ENCODE measurements at regions not wholly inside any gene's neighbourhood (a gene's known extent, or its start where the extent isn't known, plus 50 kb on each side); places are given as distances from the start of the nearest gene placed in this dataset.

DNA sequence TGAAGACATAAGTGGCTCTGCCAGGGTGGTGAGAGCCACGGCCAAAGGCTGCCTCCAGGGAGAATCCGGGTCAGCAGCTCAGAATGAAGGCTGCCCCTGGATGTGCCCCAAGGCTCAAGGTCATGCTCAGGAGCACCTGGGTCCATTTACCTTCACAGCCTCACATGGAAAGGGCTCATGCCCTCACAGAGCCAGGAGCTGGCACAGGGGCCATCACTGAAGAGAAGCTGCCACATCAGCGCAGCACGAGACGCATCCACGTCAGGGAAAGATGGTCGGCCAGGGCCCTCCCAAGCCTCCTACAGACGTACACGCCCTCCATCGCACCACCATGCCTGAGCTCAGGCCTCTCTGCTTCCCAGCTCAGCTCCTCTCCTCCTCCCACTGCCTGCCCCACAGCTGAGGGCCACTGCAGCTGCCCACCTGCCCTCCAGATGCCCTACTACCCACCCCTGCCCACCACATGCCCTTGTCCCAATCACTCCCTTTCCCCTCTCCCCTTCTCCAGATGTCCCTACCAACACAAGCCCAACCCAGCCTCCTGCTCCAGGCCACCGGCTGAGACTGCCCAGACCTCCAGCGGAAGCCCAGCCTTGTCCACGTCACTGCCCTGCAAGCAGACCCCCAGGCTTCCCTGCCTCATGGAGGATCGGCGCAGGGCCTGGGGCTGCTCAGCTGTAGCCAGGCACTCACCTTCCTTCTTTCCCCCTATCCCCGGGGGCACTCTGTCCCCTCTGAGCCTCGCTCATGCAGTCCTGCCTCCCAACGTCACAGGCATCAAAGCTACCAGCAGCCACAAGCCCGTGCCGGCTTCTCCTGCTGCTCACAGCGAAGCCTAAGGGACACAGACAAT, 144.1 kb downstream of the SHANK2 start:
- intact Hi-C loops (cut with DNase I): no loop called here
- no peaks in the 10 kb centered on the region for H3K36me3 ChIP-seq
- DNase-seq: no peak

DNA sequence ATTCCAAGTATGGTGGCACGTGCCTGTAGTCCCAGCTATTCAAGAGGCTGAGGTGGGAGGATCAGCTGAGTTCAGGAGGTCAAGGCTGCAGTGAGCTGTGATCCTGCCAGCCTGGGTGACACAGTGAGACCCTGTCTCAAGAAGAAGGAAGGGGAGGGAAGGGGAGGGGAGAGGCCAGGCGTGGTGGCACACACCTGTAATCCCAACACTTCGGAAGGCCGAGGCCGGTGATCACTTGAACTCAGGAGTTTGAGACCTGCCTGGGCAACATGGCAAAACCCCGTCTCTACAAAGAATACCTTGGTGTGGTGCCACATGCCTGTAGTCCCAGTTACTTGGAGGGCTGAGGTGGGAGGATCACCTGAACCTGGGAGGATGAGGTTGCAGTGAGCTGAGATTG, 145.7 kb downstream of the SHANK2 start:
- intact Hi-C loops (cut with DNase I): no loop called here
- Histone ChIP-seq H3K4me1 (no peaks in the 10 kb centered on the region), H3K4me3 (no peak overlapping the region), H3K27ac (no peak overlapping the region), H3K9me3 (no peaks in the 10 kb centered on the region), H3K27me3 (peaks cover 0 to 9% (median 0%) of the 10 kb centered on the region in 3 donors), H3K36me3 (no peaks in the 10 kb centered on the region)
- WGBS, 2 donors: 87 to 93% methylated on average over 6 of the region's 6 CpGs
- no peak for DNase-seq
- TF ChIP-seq POLR2AphosphoS5 (IDR thresholded peaks at IDR 0.05) (no peak), EP300 (IDR thresholded peaks at IDR 0.05) (no peak), POLR2A (IDR thresholded peaks at IDR 0.05) (no peak)
- TF ChIP-seq, protein P1, sequence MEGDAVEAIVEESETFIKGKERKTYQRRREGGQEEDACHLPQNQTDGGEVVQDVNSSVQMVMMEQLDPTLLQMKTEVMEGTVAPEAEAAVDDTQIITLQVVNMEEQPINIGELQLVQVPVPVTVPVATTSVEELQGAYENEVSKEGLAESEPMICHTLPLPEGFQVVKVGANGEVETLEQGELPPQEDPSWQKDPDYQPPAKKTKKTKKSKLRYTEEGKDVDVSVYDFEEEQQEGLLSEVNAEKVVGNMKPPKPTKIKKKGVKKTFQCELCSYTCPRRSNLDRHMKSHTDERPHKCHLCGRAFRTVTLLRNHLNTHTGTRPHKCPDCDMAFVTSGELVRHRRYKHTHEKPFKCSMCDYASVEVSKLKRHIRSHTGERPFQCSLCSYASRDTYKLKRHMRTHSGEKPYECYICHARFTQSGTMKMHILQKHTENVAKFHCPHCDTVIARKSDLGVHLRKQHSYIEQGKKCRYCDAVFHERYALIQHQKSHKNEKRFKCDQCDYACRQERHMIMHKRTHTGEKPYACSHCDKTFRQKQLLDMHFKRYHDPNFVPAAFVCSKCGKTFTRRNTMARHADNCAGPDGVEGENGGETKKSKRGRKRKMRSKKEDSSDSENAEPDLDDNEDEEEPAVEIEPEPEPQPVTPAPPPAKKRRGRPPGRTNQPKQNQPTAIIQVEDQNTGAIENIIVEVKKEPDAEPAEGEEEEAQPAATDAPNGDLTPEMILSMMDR (IDR thresholded peaks at IDR 0.05): no peak

More for the DNA sequence above, 144.1 kb downstream of the SHANK2 start:
- Histone ChIP-seq H3K27ac (no peak overlapping the region), H3K27me3 (peaks cover 0 to 16% (median 0%) of the 10 kb centered on the region in 3 donors), H3K4me3 (no peak overlapping the region), H3K9me3 (no peaks in the 10 kb centered on the region), H3K4me1 (no peaks in the 10 kb centered on the region)
- TF ChIP-seq EP300 (IDR thresholded peaks at IDR 0.05) (no peak), POLR2A (IDR thresholded peaks at IDR 0.05) (no peak)
- 87 to 93% methylated on average over 21 of the region's 21 CpGs for WGBS, 2 donors

DNA sequence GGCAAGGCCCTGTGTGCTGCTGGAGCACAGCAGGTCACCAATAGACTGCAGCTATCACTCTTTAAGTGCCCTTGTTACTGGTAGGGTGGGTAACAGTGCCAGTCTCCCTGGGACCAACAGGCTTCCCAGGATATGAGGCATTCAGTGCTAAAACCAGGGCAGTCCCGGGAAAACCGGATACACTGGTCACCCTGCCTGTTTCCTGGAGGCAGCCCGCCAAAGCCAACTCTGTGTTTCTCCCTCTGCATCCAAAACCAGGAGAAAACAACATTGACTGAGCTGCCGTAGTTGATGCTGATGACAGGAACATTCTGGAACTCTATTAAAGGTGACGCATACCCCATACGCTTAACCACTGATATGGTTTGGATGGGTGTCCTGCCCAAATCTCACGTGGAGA, 149.1 kb downstream of the SHANK2 start:
- 92% methylated on average over 7 of the region's 7 CpGs for WGBS, 2 donors
- intact Hi-C loops (cut with DNase I): no loop called here

DNA sequence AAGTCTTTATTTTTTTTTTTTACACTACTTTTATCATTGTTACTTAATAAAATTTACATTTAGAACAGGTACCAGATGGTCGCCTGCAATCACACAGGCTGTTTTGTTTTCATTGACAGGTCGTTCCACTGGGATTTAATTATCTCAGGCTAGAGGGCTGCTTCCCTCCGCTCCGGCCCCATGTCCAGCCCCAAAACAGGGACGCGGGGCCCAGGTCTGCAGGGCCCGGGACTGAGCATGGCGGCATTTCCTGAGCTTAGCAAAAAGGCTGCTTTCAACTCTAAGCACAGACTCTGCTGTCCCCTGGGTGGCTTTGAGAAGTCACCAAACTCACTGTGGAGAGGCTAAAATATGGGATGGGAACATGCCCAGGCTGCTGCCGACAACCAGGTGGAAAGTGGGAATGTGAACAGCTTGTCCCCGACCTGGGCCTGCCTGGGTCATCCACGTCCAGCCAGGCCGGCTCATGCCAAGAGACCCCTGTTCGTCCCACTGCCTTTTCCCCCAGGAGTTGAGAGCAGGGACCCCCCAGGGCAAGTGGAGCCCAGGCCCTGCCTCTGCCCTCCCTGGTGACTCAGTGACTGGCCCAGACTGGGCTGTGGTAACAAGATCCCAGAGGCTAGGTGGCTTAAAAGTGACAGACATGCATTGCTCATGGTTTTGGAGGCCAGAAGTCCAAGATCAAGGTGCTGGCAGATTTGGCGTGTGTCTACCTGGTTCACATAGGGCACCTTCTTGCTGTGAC, 150.0 kb downstream of the SHANK2 start:
- no peak overlapping the region for H3K4me3 ChIP-seq

More for the DNA sequence above, 149.1 kb downstream of the SHANK2 start:
- TF ChIP-seq POLR2AphosphoS5 (IDR thresholded peaks at IDR 0.05) (no peak), EP300 (IDR thresholded peaks at IDR 0.05) (no peak), POLR2A (IDR thresholded peaks at IDR 0.05) (no peak)
- TF ChIP-seq, protein P1 (IDR thresholded peaks at IDR 0.05): no peak
- H3K4me1 ChIP-seq: no peaks in the 10 kb centered on the region
- no peaks in the 10 kb centered on the region for H3K27me3 ChIP-seq
- no peak for DNase-seq
- no peaks in the 10 kb centered on the region for H3K36me3 ChIP-seq
- H3K27ac ChIP-seq: no peak overlapping the region
- no peaks in the 10 kb centered on the region for H3K9me3 ChIP-seq
- no peak overlapping the region for H3K4me3 ChIP-seq

More for the DNA sequence above, 150.0 kb downstream of the SHANK2 start:
- H3K4me1 ChIP-seq: no peaks in the 10 kb centered on the region
- no peak overlapping the region for H3K27ac ChIP-seq
- no peak for DNase-seq
- WGBS, 2 donors: 87 to 89% methylated on average over 14 of the region's 14 CpGs
- H3K27me3 ChIP-seq: no peaks in the 10 kb centered on the region
- TF ChIP-seq POLR2A (IDR thresholded peaks at IDR 0.05) (no peak), EP300 (IDR thresholded peaks at IDR 0.05) (no peak), POLR2AphosphoS5 (IDR thresholded peaks at IDR 0.05) (no peak)
- TF ChIP-seq, protein P1 (IDR thresholded peaks at IDR 0.05): no peak
- no peaks in the 10 kb centered on the region for H3K9me3 ChIP-seq
- intact Hi-C loops (cut with DNase I): no loop called here
- no peaks in the 10 kb centered on the region for H3K36me3 ChIP-seq

All from sigmoid colon (tissue), 6 donors.